Vagina (tissue), 2 donors: ENCODE measurements at regions not wholly inside any gene's neighbourhood (a gene's known extent, or its start where the extent isn't known, plus 50 kb on each side); places are given as distances from the start of the nearest gene placed in this dataset.

Source experiments
- CTCF ChIP-seq, 3 experiments: fragments of 450-650 bp in 2 of 3; fragments of 200-600 bp in 1 of 3; sonication (generic) in 1 of 3; IDR thresholded peaks; one replicate each; pipeline ENCODE4 v1.5.1; 2017 to 2019; ENCODE audit warnings: antibody characterized with exemption in 3 of 3, mild to moderate bottlenecking in 2 of 3, moderate library complexity in 2 of 3
- POLR2A ChIP-seq, 2 donors: fragments of 450-650 bp; IDR thresholded peaks; one replicate each; pipeline ENCODE4 v1.6.1; 2017; ENCODE audit warnings: antibody characterized with exemption in 2 of 2, mild to moderate bottlenecking in 2 of 2, moderate library complexity in 2 of 2

DNA sequence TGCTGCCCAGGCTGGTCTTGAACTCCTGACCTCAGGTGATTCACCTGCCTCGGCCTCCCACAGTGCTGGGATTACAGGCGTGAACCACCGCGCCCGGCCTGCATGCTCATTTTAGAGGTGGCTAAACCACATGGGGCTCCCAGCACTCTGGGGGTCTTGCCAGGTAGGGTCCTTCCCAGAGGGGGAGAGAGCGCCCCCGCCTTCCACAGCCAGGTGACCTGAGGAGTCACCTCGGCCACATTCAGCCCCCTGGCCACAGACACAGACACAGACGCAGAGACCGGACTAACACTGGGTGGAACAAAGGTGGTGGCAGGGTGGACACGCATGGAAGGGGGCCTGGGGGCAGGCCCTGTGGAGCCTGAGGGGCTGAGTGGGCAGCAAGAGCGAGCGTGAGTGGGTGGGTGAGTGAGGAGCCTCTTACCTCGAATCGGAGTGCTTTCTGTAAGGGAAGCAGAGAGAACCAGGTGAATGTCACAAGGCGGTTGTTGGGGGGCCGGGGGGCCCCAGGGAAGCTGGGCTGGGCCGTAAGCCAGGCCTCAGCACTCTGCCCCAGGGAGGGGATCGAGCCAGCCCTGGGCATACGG lies 80.1 kb downstream of the PTPRS start:
- no peak for TF ChIP-seq CTCF (IDR thresholded peaks at IDR 0.05)
- TF ChIP-seq POLR2A (IDR thresholded peaks at IDR 0.05) = no peak
